Endothelial cell of hepatic sinusoid (primary cell): ENCODE measurements at regions not wholly inside any gene's neighbourhood (a gene's known extent, or its start where the extent isn't known, plus 50 kb on each side); places are given as distances from the start of the nearest gene placed in this dataset.

Source experiments
- in situ Hi-C: cut with HindIII; loops from 2 replicates; pipeline ENCODE4 v1.10.0; 2017; ENCODE audit warnings: low sequenced_read_pairs

GRCh38 chr3:180528843-180529242, 73.1 kb upstream of the TTC14 start:
- in situ Hi-C loops, result no loop called here

GRCh38 chr3:180529778-180530177, 72.2 kb upstream of the TTC14 start:
- in situ Hi-C loops, result no loop called here

- in situ Hi-C loops, result no loop called here
Measured at GRCh38 chr3:180530276-180530675, 71.7 kb upstream of the TTC14 start.

GRCh38 chr3:180531303-180532278, 70.4 kb upstream of the TTC14 start:
- in situ Hi-C loops, result no loop called here

- in situ Hi-C loops, result no loop called here
Measured at GRCh38 chr3:180534828-180535227, 67.1 kb upstream of the TTC14 start.

GRCh38 chr3:180538493-180538892, 63.5 kb upstream of the TTC14 start:
- in situ Hi-C loops, result no loop called here

- in situ Hi-C loops, result no loop called here
Measured at GRCh38 chr3:180543877-180544276, 58.1 kb upstream of the TTC14 start.

- in situ Hi-C loops, result no loop called here
Measured at GRCh38 chr3:180546863-180547262, 55.1 kb upstream of the TTC14 start.

GRCh38 chr3:180548050-180548449, 53.9 kb upstream of the TTC14 start:
- in situ Hi-C loops, result no loop called here
